PC-9 (cell line): ENCODE measurements at regions not wholly inside any gene's neighbourhood (a gene's known extent, or its start where the extent isn't known, plus 50 kb on each side); places are given as distances from the start of the nearest gene placed in this dataset.
A peak's percentile ranks its signal among the peaks of the same experiment; 100 is the strongest.

ENCODE experiments used
- CTCF ChIP-seq: fragments of 200-600 bp; sonication (generic); conservative IDR thresholded peaks from 2 replicates; pipeline ENCODE4 v1.6.1; 2017; ENCODE audit warnings: mixed run types, antibody characterized with exemption, mild to moderate bottlenecking, moderate library complexity
- EZH2 ChIP-seq: fragments of 200-600 bp; sonication (generic); IDR thresholded peaks from 2 replicates; pipeline ENCODE4 v1.8.0; 2017; ENCODE audit warnings: antibody characterized with exemption, low read depth

GRCh38 chr14:62162998-62163589 is 400.9 kb downstream of the SNAPC1 start:
- TF ChIP-seq CTCF = peak; percentile 89
- no peak for TF ChIP-seq EZH2
